A673 (cell line): ENCODE measurements at regions not wholly inside any gene's neighbourhood (a gene's known extent, or its start where the extent isn't known, plus 50 kb on each side); places are given as distances from the start of the nearest gene placed in this dataset.

Source experiments
- BruUV-seq: library from RNA; stranded (reverse); fragments of 400-500 nt; replicated peaks from 2 replicates; lab custom pipeline; 2021; lab: Mats Ljungman, UMichigan
- CTCF ChIA-PET: fragments of 300-600 bp; sonication (Branson Sonifier 250); formaldehyde crosslinking; loops from one replicate; lab custom pipeline; 2022; ENCODE audit warnings: antibody characterized with exemption; lab: Charles Lee
- POLR2A ChIA-PET: fragments of 300-600 bp; sonication (Branson Sonifier 250); formaldehyde crosslinking; loops from one replicate; lab custom pipeline; 2022; ENCODE audit warnings: antibody characterized with exemption; ENCODE audit not compliant: low non-redundant PET; lab: Charles Lee
- DNase-seq: peaks from one replicate; pipeline ENCODE4 v3.0.0-alpha.2; 2015; ENCODE audit warnings: low spot score
- H3K27ac ChIP-seq: fragments of 200-600 bp; sonication (generic); 2 replicates; pipeline ENCODE4 v1.5.1; 2016; ENCODE audit warnings: mixed run types, low read depth, mild to moderate bottlenecking, mixed read lengths, antibody characterized with exemption, low read length; ENCODE audit not compliant: poor library complexity, severe bottlenecking
- H3K27me3 ChIP-seq: fragments of 200-600 bp; sonication (generic); replicated peaks from 2 replicates; pipeline ENCODE4 v1.6.1; 2017; ENCODE audit warnings: mixed run types, low read depth, mild to moderate bottlenecking, mixed read lengths, antibody characterized with exemption, low read length; ENCODE audit not compliant: insufficient read depth, poor library complexity
- H3K36me3 ChIP-seq: fragments of 200-600 bp; sonication (generic); 2 replicates; pipeline ENCODE4 v1.6.1; 2016; ENCODE audit warnings: mixed run types, mild to moderate bottlenecking, mixed read lengths, antibody characterized with exemption, low read length; ENCODE audit not compliant: insufficient read depth, poor library complexity, severe bottlenecking
- H3K4me1 ChIP-seq: fragments of 200-600 bp; sonication (generic); 2 replicates; pipeline ENCODE4 v1.6.1; 2017; ENCODE audit warnings: mixed run types, mild to moderate bottlenecking, mixed read lengths, antibody characterized with exemption, low read length; ENCODE audit not compliant: insufficient read depth, poor library complexity, severe bottlenecking
- H3K4me3 ChIP-seq: fragments of 200-600 bp; sonication (generic); 2 replicates; pipeline ENCODE4 v1.5.1; 2016; ENCODE audit warnings: low read depth, mixed run types, mild to moderate bottlenecking, mixed read lengths, low read length; ENCODE audit not compliant: poor library complexity, severe bottlenecking
- H3K9me3 ChIP-seq: fragments of 200-600 bp; sonication (generic); 2 replicates; pipeline ENCODE4 v1.6.1; 2016; ENCODE audit warnings: mixed run types, low read depth, mild to moderate bottlenecking, mixed read lengths, antibody characterized with exemption, low read length; ENCODE audit not compliant: poor library complexity, severe bottlenecking
- CTCF ChIP-seq: fragments of 300-800, 200-600 bp; sonication (generic); conservative IDR thresholded peaks from 2 replicates; pipeline ENCODE4 v1.5.1; 2017; ENCODE audit warnings: low read depth, mild to moderate bottlenecking, antibody characterized with exemption, low read length, moderate library complexity, mixed read lengths
- EZH2 ChIP-seq: fragments of 200-600 bp; sonication (generic); IDR thresholded peaks from 2 replicates; pipeline ENCODE4 v1.6.1; 2017; ENCODE audit warnings: borderline replicate concordance, low read depth, mild to moderate bottlenecking, mixed read lengths, antibody characterized with exemption, low read length; ENCODE audit not compliant: poor library complexity, severe bottlenecking
- intact Hi-C: fragments of 100-400 bp; cut with micrococcal nuclease; formaldehyde crosslinking; loops from one replicate; pipeline ENCODE4 v1.10.0; 2022; ENCODE audit not compliant: unreplicated experiment

GRCh38 chr21:25127811-25128210, 479.5 kb downstream of the MRPL39 start:
- POLR2A ChIA-PET, result no interaction called here
- Histone ChIP-seq H3K36me3 (no peaks in the 10 kb centered on the region), H3K4me1 (no peaks in the 10 kb centered on the region), H3K9me3 (no peaks in the 10 kb centered on the region), H3K27ac (no peak overlapping the region), H3K4me3 (no peak overlapping the region), H3K27me3 (no peaks in the 10 kb centered on the region)
- TF ChIP-seq EZH2 (no peak), CTCF (no peak)
- BruUV-seq, result no TSS peak
- DNase-seq, result no peak
- intact Hi-C loops, result no loop called here
- CTCF ChIA-PET, result no interaction called here

- Histone ChIP-seq H3K27me3 (no peaks in the 10 kb centered on the region), H3K36me3 (no peaks in the 10 kb centered on the region), H3K4me1 (no peaks in the 10 kb centered on the region), H3K4me3 (no peak overlapping the region), H3K27ac (no peak overlapping the region), H3K9me3 (no peaks in the 10 kb centered on the region)
- intact Hi-C loops, result no loop called here
- TF ChIP-seq EZH2 (no peak), CTCF (no peak)
- ChIA-PET CTCF (no interaction called here), POLR2A (no interaction called here)
- no peak for DNase-seq
- no TSS peak for BruUV-seq
Measured at GRCh38 chr21:25127007-25127406, 480.3 kb downstream of the MRPL39 start.

GRCh38 chr21:25126564-25126963, 480.7 kb downstream of the MRPL39 start:
- no TSS peak for BruUV-seq
- H3K27ac ChIP-seq, result no peak overlapping the region
- DNase-seq, result no peak
- intact Hi-C loops, result no loop called here
- no peak overlapping the region for H3K4me3 ChIP-seq
- no peaks in the 10 kb centered on the region for H3K36me3 ChIP-seq
- H3K4me1 ChIP-seq, result no peaks in the 10 kb centered on the region
- ChIA-PET POLR2A (no interaction called here), CTCF (no interaction called here)
- TF ChIP-seq CTCF (no peak), EZH2 (no peak)
- no peaks in the 10 kb centered on the region for H3K27me3 ChIP-seq
- H3K9me3 ChIP-seq, result no peaks in the 10 kb centered on the region
